HEK293T (cell line): ENCODE measurements at regions not wholly inside any gene's neighbourhood (a gene's known extent, or its start where the extent isn't known, plus 50 kb on each side); places are given as distances from the start of the nearest gene placed in this dataset.
"Not testable (repeated sequence)": the region's sequence is repeated elsewhere in the genome, so short reads cannot be mapped to it uniquely, and the experiment has no call there.

Experiments
- CTCF ChIA-PET: fragments of 350-600 bp; formaldehyde crosslinking; extraction: SDS; loops from one replicate; lab custom pipeline; 2021; ENCODE audit warnings: antibody characterized with exemption, inconsistent platforms; lab: Yijun Ruan, JAX
- POLR2A ChIA-PET: fragments of 350-600 bp; formaldehyde crosslinking; extraction: SDS; loops from one replicate; lab custom pipeline; 2020; ENCODE audit warnings: antibody characterized with exemption, inconsistent platforms; lab: Yijun Ruan, JAX
- DNase-seq: peaks from one replicate; pipeline ENCODE4 v3.0.0; 2012; ENCODE audit warnings: mixed read lengths; ENCODE audit errors: extremely low spot score
- ARNT ChIP-seq: fragments of 450-650 bp; IDR thresholded peaks from 2 replicates; pipeline ENCODE4 v1.6.1; 2017; ENCODE audit warnings: mild to moderate bottlenecking
- BHLHE40 ChIP-seq: fragments of 450-650 bp; IDR thresholded peaks from 2 replicates; pipeline ENCODE4 v1.6.1; 2016; ENCODE audit warnings: mild to moderate bottlenecking, moderate library complexity, borderline replicate concordance
- CTBP1 ChIP-seq: fragments of 450-650 bp; IDR thresholded peaks from 2 replicates; pipeline ENCODE4 v1.6.1; 2016; ENCODE audit warnings: borderline replicate concordance
- ELF4 ChIP-seq: fragments of 450-650 bp; IDR thresholded peaks from 2 replicates; pipeline ENCODE4 v1.6.1; 2017; ENCODE audit warnings: antibody characterized with exemption
- FOXA1 ChIP-seq: fragments of 450-650 bp; IDR thresholded peaks from 2 replicates; pipeline ENCODE4 v1.6.1; 2016; ENCODE audit warnings: mild to moderate bottlenecking
- FOXK2 ChIP-seq: fragments of 450-650 bp; IDR thresholded peaks from 2 replicates; pipeline ENCODE4 v1.6.1; 2016; ENCODE audit warnings: mild to moderate bottlenecking
- FOXM1 ChIP-seq: fragments of 450-650 bp; IDR thresholded peaks from 2 replicates; pipeline ENCODE4 v1.6.1; 2017; ENCODE audit warnings: mild to moderate bottlenecking, borderline replicate concordance
- HDGF ChIP-seq: fragments of 450-650 bp; IDR thresholded peaks from 2 replicates; pipeline ENCODE4 v1.6.1; 2017; ENCODE audit warnings: antibody characterized with exemption, borderline replicate concordance
- L3MBTL2 ChIP-seq: fragments of 450-650 bp; conservative IDR thresholded peaks from 2 replicates; pipeline ENCODE4 v1.6.1; 2016; ENCODE audit warnings: mild to moderate bottlenecking
- LEF1 ChIP-seq: fragments of 450-650 bp; IDR thresholded peaks from 2 replicates; pipeline ENCODE4 v1.6.1; 2017; ENCODE audit warnings: mild to moderate bottlenecking, borderline replicate concordance
- NFRKB ChIP-seq: fragments of 450-650 bp; IDR thresholded peaks from 2 replicates; pipeline ENCODE4 v1.6.1; 2016; ENCODE audit warnings: mild to moderate bottlenecking, moderate library complexity
- PKNOX1 ChIP-seq: fragments of 450-650 bp; IDR thresholded peaks from 2 replicates; pipeline ENCODE4 v1.6.1; 2016
- SP1 ChIP-seq: fragments of 450-650 bp; IDR thresholded peaks from 2 replicates; pipeline ENCODE4 v1.6.1; 2017
- SUZ12 ChIP-seq: fragments of 450-650 bp; IDR thresholded peaks from 2 replicates; pipeline ENCODE4 v1.6.1; 2016; ENCODE audit warnings: mild to moderate bottlenecking
- TARDBP ChIP-seq: fragments of 450-650 bp; IDR thresholded peaks from 2 replicates; pipeline ENCODE4 v1.6.1; 2016
- ZNF384 ChIP-seq: fragments of 450-650 bp; IDR thresholded peaks from 2 replicates; pipeline ENCODE4 v1.6.1; 2016

- TF ChIP-seq CTBP1 (no peak), FOXK2 (no peak), FOXA1 (no peak), FOXM1 (no peak), PKNOX1 (no peak), NFRKB (no peak)
- no peak for DNase-seq
- ChIA-PET CTCF (no interaction called here), POLR2A (no interaction called here)
Observed at GRCh38 chr5:113703266-113703665, 189.8 kb downstream of the YTHDC2 start.

GRCh38 chr5:113705657-113706056 is 192.2 kb downstream of the YTHDC2 start:
- POLR2A ChIA-PET = no interaction called here
- TF ChIP-seq HDGF (no peak), SP1 (no peak), BHLHE40 (no peak), FOXA1 (no peak), NFRKB (no peak), SUZ12 (no peak), TARDBP (no peak)
- CTCF ChIA-PET = no interaction called here
- DNase-seq = no peak

- no peak for DNase-seq
- TF ChIP-seq PKNOX1 (no peak), ARNT (no peak), CTBP1 (no peak), L3MBTL2 (no peak), FOXA1 (no peak), ZNF384 (no peak), BHLHE40 (no peak), LEF1 (no peak), TARDBP (no peak), SP1 (no peak), HDGF (no peak)
- POLR2A ChIA-PET = no interaction called here
- CTCF ChIA-PET = no interaction called here
Observed at GRCh38 chr5:113713051-113713450, 199.6 kb downstream of the YTHDC2 start.

- DNase-seq, POLR2A ChIA-PET, CTCF ChIA-PET: not testable (repeated sequence)
Observed at GRCh38 chr5:113715921-113716320, 202.4 kb downstream of the YTHDC2 start.

- DNase-seq = no peak
- ChIA-PET CTCF (no interaction called here), POLR2A (no interaction called here)
- TF ChIP-seq L3MBTL2 (no peak), TARDBP (no peak), SP1 (no peak), FOXM1 (no peak), CTBP1 (no peak), ZNF384 (no peak), ARNT (no peak), ELF4 (no peak), NFRKB (no peak), BHLHE40 (no peak), FOXA1 (no peak)
Observed at GRCh38 chr5:113719549-113719948, 206.1 kb downstream of the YTHDC2 start.

- no peak for DNase-seq
- ChIA-PET POLR2A (no interaction called here), CTCF (no interaction called here)
- TF ChIP-seq SUZ12 (no peak), SP1 (no peak), LEF1 (no peak), ARNT (no peak), CTBP1 (no peak), L3MBTL2 (no peak), FOXM1 (no peak), BHLHE40 (no peak), ZNF384 (no peak), PKNOX1 (no peak), FOXA1 (no peak), NFRKB (no peak), FOXK2 (no peak), HDGF (no peak), TARDBP (no peak), ELF4 (no peak)
Observed at GRCh38 chr5:113721171-113721570, 207.7 kb downstream of the YTHDC2 start.

GRCh38 chr5:113723021-113723420 is 209.5 kb downstream of the YTHDC2 start:
- DNase-seq = no peak
- CTCF ChIA-PET = no interaction called here
- POLR2A ChIA-PET = no interaction called here

More at GRCh38 chr5:113723021-113723420, 209.5 kb downstream of the YTHDC2 start:
- TF ChIP-seq FOXA1 (no peak), BHLHE40 (no peak), FOXM1 (no peak), CTBP1 (no peak), L3MBTL2 (no peak), SP1 (no peak), NFRKB (no peak), TARDBP (no peak), HDGF (no peak), ELF4 (no peak), LEF1 (no peak), SUZ12 (no peak), FOXK2 (no peak), ZNF384 (no peak), ARNT (no peak), PKNOX1 (no peak)
